ENCODE measurements at regions not wholly inside any gene's neighbourhood (a gene's known extent, or its start where the extent isn't known, plus 50 kb on each side); places are given as distances from the start of the nearest gene placed in this dataset.

- DNase-seq (ENCODE audit: low spot score), result no peak
These were observed 96.4 kb upstream of the FMN2 start for GRCh38 chr1:239995281-239995680.

- DNase-seq (ENCODE audit: low spot score), result no peak
These were observed 94.5 kb upstream of the FMN2 start for GRCh38 chr1:239997160-239997514.

- DNase-seq (ENCODE audit: low spot score), result no peak
These were observed 94.0 kb upstream of the FMN2 start for GRCh38 chr1:239997515-239998311.

- no peak for DNase-seq (ENCODE audit: low spot score)
These were observed 93.4 kb upstream of the FMN2 start for GRCh38 chr1:239998312-239998649.

- no peak for DNase-seq (ENCODE audit: low spot score)
These were observed 92.5 kb upstream of the FMN2 start for GRCh38 chr1:239999170-239999569.

- DNase-seq (ENCODE audit: low spot score), result no peak
These were observed 91.0 kb upstream of the FMN2 start for GRCh38 chr1:240000634-240001033.

- DNase-seq (ENCODE audit: low spot score), result no peak
These were observed 90.4 kb upstream of the FMN2 start for GRCh38 chr1:240001177-240001740.

- peak; percentile 54 for DNase-seq (ENCODE audit: low spot score)
These were observed 87.5 kb upstream of the FMN2 start for GRCh38 chr1:240004086-240004749.

- DNase-seq (ENCODE audit: low spot score), result no peak
These were observed 85.6 kb upstream of the FMN2 start for GRCh38 chr1:240005997-240006650.

- no peak for DNase-seq (ENCODE audit: low spot score)
These were observed 83.4 kb upstream of the FMN2 start for GRCh38 chr1:240008298-240008697.

GRCh38 chr1:240014051-240014450 is 77.6 kb upstream of the FMN2 start:
- no peak for DNase-seq (ENCODE audit: low spot score)

- DNase-seq (ENCODE audit: low spot score), result no peak
These were observed 73.1 kb upstream of the FMN2 start for GRCh38 chr1:240018617-240019016.

- DNase-seq (ENCODE audit: low spot score), result no peak
These were observed 72.2 kb upstream of the FMN2 start for GRCh38 chr1:240019524-240019923.

GRCh38 chr1:240020871-240021270 is 70.8 kb upstream of the FMN2 start:
- DNase-seq (ENCODE audit: low spot score), result no peak

- no peak for DNase-seq (ENCODE audit: low spot score)
These were observed 70.0 kb upstream of the FMN2 start for GRCh38 chr1:240021709-240022108.

GRCh38 chr1:240027059-240027462 is 64.6 kb upstream of the FMN2 start:
- DNase-seq (ENCODE audit: low spot score), result peak; percentile 37

- DNase-seq (ENCODE audit: low spot score), result no peak
These were observed 62.3 kb upstream of the FMN2 start for GRCh38 chr1:240029418-240029817.

- no peak for DNase-seq (ENCODE audit: low spot score)
These were observed 61.4 kb upstream of the FMN2 start for GRCh38 chr1:240030236-240030635.

- DNase-seq (ENCODE audit: low spot score), result no peak
These were observed 60.7 kb upstream of the FMN2 start for GRCh38 chr1:240031009-240031408.

- no peak for DNase-seq (ENCODE audit: low spot score)
These were observed 60.3 kb upstream of the FMN2 start for GRCh38 chr1:240031414-240031813.

- no peak for DNase-seq (ENCODE audit: low spot score)
These were observed 58.3 kb upstream of the FMN2 start for GRCh38 chr1:240033406-240033805.

GRCh38 chr1:240036526-240036925 is 55.2 kb upstream of the FMN2 start:
- DNase-seq (ENCODE audit: low spot score), result no peak

All from HuH-7 (cell line).